HG02852 (cell line): ENCODE measurements at regions not wholly inside any gene's neighbourhood (a gene's known extent, or its start where the extent isn't known, plus 50 kb on each side); places are given as distances from the start of the nearest gene placed in this dataset.
A peak's percentile ranks its signal among the peaks of the same experiment; 100 is the strongest.
"Not testable (repeated sequence)": the region's sequence is repeated elsewhere in the genome, so short reads cannot be mapped to it uniquely, and the experiment has no call there.

Experiments used
- ATAC-seq: cut with Tn5 transposase; IDR thresholded peaks from one replicate; pipeline ENCODE4 v1.9.1; 2021; ENCODE audit warnings: mild to moderate bottlenecking, moderate library complexity; ENCODE audit not compliant: unreplicated experiment

DNA sequence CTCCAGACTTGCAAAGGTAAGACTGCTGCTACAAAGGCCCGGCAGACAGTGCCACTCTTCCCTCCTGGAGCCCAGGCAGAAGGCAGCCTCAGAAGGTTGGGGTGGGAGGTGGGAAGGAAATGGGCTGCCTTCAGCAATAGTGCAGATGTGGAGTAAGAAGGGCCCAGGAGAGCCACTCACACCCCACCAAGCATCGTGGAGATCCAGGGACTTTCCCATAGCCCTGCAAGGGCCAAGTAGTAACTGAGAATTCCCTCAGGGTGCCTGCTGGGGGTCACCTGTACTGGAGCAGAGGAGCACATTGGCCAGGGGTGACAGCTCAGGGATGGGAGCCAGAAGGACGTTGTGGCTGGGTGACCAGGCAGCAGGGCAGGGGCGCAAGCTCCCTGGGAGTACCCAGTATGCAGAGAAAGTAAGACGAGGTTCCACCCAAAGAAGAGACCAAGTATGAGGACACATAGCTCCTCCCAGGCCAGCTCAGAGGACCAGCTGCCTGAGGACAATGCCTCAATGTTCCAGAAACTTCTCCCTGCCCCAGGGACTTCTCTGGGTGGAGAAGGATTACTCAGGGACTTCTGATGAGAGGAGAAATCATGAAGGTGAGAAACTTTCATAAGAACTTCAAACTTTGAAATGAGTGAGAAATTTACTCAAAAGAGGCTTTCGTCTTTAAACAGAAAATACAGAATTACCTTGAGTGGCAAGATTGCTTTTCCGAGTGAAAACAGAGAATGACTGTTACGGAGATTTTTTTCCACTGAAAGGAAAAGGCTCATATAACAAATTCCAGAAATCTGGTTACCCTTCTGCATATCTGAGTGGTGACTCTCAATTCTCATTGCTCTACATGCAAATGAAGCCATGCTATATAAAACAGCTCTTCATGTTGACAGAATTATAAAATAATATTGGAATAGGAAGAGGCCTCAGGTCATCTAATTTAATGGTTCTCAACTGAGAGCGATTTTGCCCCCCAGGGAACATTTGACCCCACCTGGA is 87.9 kb upstream of the TRIO start:
- ATAC-seq: no peak

DNA sequence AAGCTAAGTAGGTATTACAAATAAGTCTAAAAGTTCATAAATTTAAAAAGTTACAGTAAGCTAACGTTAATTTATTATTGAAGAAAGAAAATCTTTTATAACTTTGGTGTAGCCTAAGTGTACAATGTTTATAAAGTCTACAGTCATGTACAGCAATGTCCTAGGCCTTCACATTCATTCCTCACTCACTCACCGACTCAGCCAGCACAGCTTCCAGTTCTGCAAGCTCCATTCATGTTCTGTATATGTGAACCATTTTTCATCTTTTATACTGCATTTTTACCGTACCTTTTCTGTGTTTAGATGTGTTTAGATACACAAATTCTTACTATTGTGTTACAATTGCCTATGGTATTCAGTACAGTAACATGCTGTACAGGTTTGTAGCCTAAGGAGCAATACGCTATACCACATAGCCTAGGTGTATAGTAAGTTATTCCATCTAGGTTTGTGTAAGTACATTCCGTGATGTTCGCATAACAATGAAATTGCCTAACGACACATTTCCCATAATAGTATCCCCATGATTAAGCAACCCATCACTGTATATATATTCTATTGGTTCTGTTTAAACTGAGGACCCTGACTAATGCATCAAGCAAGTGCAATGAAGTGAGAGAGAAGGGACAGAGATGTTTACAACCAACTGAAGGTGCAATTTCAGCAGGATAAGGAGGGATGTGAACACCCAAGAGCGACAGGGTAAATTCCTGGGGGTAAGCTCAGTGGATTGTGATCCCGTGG is 88.9 kb upstream of the TRIO start:
- no peak for ATAC-seq

DNA sequence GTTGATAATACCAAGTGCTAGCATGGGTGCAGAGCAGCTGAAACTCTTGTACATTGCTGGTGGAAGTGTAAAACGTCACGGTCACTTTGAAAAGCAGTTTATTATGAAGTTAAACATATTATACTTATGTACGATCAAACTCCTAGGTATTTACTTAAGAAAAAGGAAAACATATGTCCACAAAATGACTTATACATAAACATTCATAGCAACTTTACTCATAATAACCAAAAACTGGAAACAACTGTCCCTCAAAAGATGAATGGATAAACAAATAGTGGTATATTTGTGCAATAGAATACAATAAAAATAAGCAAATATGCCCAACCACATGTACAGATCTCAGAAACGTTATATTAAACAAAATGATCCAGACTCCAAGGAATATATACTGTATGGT is 92.3 kb upstream of the TRIO start:
- ATAC-seq: no peak

DNA sequence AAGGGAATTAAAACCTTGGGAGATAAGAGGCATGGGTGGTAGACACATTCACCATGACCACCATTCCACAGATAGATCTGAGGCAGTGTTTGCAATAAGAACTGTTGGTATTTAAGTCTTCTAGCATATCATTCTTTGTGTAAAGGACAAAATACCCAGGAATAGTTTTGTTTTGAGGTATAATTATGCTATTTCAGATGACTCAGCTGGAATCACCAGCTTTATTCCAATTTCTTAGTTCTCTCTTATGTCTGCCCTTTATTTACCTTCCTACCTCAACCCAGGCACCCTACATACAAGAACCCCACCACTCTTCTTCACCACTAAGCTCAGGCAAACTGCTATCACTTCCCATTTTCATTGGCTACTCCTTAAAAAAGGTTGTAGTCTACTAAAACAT is 94.7 kb upstream of the TRIO start:
- no peak for ATAC-seq

DNA sequence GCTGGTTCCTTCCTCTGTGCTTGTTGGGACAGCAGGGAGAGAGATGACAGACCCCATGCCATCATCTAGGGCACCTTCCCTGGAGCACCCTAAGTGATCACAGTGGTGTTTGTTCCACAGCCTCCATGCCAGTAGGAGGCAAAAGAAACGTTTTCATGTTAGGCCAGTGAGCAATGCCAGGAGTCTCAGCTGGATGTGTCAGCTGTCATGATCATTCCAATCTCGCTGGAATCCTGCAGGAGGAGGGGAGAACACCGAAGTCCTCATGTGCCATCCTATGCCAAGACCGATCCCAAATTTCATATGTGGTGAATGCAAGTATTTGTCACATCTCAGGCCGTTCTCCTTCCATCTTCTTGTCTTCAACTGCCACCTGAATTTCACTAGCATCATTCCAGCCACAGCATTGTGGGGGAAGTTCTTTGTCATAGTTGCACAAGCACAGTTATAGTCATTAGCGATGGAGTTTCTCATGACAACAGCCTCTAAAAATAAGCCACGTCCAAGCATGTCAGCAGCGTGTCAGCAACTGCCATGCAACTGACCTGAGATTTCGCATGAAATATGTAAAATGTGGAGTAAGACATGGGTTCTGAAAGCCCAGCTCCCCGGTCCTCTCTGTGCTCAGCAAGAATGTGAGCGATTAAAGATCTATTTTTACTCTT is 97.2 kb upstream of the DNAH5 start:
- ATAC-seq: no peak

DNA sequence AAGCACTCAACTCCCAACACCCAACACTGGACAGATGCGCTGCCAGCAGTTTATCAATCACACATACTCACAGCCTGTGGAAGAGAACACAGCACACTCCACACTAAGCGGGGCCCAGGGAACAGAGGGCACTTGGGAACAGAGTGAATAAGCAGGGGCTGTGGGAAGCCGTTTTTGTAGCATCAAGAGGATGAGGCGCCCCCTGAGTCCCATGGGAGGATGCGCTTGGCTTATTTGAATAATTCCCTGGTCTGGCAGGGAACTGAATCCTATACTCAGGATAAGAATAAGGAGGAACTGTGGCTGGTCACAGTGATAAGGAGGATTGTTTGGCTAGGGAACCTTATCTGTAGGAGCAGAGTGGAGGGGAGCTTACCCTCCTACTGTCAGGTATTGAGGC is 96.1 kb upstream of the DNAH5 start:
- ATAC-seq: no peak

DNA sequence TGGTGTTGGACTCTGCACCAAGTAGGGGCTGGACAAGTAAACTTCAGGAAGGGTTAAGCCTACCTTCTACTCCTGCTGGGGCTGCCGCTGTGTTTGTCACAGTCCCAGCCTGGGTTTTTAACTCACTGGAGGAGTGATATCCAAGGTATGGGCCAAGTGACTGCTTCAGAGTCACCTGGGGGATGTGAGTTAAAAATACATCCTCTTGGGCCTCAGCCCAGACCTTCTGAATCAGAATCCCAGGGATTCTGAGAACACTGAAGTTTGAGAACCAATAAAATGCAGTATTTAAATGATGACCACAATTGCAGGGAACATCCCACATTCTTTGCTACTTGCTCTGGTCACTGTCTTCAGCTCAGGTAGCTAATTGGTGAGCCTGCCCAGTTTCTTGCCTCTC is 95.1 kb upstream of the DNAH5 start:
- ATAC-seq: no peak

DNA sequence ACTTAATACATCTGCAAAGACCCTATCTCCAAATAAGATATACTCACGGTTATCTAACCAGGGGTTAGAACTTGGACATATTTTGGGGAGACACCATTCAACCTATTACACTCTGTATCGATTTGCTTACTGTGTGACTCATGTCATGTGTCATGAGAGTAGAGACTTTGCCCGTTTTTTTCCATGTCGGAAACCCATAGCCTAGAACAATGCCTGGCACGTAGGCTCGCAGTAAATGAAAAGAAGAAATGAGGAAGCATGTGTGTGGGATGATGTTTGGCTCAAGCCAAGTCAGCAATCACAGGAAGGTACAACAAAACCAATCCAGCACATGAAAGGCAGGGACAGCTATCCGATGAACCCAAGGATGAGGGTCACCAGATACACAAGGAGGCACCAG is 94.6 kb upstream of the DNAH5 start:
- no peak for ATAC-seq

DNA sequence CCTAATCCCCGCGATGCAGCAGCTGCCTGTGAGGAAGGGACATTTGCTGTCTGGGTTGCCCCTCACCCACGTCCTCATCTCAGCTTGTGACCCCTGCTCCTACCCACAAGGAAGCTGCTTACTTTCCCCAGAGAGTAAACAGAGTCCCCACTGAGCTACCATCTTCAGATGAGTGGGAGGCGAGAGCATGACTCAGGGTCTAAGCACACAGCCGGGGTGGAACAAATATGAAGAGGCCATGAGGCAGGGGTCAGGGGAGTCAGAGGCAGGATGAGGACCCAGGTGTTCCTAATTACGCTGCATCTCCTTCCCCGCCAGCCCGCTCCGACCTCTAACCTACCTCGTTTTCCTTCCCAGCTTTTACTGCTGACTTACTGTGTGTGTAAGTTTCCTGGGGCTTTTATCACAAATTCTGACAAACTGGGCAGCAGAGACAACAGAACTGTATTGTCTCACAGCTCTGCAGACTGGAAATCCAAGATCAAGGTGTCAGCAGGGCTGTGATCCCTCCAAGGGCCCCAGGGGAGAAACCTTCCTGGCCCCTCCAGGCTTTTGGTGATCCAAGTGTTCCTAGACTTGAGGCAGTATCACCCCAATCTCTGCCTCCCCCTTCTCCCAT is 94.0 kb upstream of the DNAH5 start:
- ATAC-seq: no peak

DNA sequence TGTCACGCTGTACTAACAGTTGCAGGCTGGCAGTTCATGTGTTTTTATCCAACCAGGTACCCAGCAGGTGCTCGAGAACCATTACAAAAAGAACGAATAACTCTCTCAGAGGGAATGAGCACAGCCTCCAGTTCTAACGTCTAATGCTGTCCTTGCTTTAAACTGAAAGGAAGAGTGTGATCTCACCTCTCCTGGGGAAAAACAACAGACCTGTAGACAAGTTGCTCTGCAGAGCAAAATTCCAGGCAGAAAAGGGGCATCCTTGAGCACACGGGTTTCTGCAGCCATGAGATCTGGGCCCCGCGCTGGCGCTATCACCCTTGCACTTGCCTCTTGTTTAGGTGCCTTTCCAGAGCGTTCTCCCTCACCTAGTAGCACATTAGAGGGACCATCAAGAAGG is 92.5 kb upstream of the DNAH5 start:
- ATAC-seq: no peak

DNA sequence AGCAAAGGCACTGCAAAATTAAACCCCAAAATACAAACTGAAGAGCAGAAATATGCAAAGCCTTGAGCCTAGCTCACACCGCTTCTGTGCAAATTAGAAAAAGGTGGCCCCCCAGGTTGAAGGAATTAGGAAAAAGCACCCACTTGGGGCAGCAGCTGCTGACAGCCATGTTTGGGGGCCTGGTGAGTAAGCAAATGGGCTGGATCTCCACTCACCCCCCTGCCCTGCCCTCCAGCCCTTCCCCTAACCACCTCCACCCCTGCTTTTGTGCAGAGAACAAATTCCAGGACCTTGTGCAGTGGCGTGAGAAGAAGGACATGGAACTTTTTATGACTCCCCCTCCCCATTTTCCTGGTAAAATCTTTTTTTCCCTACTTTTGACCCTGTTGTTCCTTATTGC is 92.0 kb upstream of the DNAH5 start:
- no peak for ATAC-seq

DNA sequence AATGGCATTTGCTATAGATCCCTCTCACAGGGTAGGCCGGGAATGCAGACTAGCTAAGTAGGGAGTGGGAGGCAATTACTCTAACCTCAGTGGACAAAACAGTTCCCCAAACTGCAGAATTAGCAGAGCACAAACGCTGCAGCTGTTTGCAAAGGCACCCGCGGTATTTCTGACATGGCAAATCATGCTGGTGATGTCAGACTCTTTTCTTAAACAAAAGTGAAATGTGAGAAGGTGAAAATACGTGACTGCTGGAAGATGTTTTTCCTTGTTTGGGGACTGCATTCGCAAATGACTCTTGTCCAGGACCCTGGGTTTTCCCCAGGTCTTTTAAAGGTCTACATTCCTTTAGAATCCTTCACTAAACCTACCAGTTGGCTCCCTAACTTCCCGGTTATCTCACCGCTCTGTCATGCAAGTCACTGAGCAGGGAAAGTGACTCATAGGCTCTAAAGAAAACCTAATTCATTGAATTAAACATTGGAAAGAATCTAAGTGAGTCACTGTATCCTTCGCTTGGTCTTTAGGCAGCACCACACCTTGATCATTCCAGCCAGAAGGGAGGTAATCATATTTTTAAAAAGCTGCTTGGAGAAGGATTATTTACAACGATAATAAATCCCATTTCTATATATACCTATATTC is 91.5 kb upstream of the DNAH5 start:
- ATAC-seq: peak; percentile 72

DNA sequence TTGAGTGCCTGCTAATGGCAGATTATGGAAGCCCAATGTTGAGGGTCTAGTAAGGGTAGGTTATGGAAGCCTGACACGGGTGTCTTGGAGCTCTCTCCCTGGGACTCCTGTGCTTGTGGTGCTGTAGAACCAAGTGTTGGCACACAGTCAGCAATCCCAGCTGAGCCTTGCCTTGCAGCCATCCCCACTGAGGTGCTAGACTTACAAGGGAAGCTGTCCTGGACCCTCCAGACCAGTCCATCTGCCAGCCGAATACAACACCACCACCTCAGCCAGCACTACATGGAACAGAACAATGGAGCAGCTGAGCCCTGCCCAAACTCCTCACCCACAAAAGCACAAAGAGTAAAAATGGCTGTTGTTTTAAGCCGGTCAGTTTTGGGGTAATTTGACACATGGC is 90.5 kb upstream of the DNAH5 start:
- no peak for ATAC-seq

DNA sequence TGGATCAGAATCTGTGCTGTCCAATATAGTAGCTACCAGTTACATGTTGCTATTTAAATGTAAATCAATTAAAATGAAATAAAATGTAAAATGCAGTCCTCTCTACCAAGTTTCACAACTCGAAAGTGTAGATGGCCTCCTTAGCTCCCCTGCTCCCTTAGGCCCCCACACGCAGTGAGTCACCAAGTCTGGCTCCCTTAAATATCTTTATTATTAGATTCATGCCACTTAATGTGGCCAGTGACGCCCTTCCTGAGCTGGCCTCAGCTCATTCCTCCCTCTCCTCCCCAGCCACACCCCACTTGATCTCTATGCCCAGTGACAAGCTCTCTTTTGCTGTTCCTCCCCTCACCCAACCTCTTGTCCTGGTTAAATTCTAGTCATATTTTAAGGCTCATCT is 88.4 kb upstream of the DNAH5 start:
- ATAC-seq: no peak

DNA sequence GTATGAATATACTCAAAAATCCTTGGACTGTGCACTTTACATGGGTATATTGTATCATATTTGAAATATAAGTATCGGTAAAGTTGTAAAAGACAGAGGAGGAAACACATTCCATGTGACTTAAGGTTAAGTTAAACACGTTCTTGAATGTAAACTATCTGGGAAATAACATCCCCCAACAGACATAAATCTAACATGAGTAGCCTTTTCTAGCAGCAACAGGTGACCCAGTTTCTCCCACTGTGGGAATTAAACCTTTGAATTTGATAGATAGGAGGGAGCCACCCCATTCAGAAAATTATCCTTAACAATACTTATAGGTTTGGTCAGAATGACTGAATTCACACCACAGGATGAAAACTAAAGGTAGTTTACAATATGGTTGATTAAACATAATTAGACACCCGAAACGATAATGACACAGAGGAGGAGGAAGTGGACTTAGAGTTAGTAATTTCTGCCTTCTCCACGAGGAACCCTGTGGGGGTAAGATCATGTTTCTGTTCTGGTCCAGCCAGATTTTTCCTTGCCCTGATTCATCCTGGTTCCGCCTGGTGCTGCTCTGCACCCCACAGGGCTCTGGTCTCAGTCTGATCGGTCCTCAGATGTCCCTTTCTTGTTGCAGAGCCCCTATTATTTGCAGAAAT is 84.6 kb upstream of the DNAH5 start:
- ATAC-seq: no peak

DNA sequence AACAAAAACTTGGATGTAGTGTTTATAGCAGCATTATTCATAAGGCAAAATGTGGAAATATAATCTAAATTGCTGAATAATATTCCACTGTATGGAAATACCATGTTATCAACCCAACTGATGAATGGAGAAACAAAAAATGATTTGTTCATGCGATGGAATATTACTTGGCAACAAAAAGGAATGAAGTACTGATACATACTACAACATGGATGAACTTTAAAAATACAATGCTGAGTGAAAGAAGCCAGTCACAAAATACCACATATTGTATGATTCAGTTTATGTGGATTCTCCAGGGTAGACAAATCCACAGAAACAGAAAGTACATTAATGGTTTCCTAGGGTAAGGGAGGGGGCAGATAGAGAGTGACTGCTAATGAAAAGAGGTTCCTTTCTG is 83.7 kb upstream of the DNAH5 start:
- no peak for ATAC-seq

DNA sequence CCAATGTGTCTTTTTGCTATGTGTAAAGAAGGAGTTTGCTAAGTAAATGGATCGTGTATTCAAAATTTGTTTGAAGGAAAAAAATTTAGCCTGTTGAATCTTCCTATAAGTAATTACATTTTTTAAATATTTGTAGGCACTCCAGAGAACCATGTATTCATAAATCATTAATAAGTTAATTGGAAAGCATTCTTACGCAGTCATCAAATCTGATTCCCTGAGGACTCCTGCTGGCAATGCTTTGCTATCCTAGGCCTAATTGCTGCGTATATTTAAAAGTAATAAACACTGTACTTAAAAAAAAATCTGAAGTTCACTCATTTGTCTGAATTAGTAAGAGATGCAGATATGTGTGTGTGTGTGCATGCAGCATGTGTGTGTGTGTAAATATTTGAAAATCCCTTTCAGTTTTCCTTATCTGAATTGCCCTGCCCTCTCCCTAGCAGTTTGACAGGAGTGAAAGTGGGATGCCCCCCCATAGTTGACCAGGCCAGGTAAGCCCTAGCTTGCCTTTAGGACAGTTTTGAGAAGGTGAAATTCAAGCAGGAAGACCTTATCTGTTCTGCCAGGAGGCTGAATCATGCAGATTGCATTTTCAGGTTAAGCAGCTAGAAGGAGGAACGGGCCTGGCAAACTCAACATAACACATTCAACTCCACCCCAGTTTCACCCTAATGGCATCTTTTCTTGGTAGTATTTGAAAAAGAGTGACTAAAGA is 81.2 kb upstream of the DNAH5 start:
- no peak for ATAC-seq

DNA sequence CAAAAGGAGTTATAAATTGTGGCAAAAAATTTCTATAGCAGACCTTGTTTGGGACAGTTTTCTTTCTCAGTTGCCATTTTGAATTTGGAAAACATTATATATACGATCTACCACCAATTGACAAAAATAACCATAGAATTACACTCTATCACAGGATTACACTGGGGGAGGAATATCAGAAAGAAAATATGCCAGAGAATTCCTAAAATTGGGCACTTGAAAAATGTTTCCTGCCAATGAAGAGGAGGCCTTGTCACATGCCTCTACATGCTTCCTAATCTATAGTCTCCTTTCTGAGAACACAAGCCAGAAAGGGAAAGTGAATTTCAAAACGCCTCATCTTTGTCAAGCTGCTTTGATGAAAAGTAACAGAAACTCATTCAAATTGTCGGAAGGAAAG is 78.5 kb upstream of the DNAH5 start:
- ATAC-seq: no peak

DNA sequence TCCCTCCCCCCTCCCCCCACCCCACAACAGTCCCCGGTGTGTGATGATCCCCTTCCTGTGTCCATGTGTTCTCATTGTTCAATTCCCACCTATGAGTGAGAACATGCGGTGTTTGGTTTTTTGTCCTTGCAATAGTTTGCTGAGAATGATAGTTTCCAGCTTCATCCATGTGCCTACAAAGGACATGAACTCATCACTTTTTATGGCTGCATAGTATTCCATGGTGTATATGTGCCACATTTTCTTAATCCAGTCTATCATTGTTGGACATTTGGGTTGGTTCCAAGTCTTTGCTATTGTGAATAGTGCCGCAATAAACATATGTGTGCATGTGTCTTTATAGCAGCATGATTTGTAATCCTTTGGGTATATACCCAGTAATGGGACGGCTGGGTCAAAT is 76.5 kb upstream of the DNAH5 start:
- not testable (repeated sequence) for ATAC-seq
